H9 (cell line): ENCODE measurements at regions not wholly inside any gene's neighbourhood (a gene's known extent, or its start where the extent isn't known, plus 50 kb on each side); places are given as distances from the start of the nearest gene placed in this dataset.
"Not testable (repeated sequence)": the region's sequence is repeated elsewhere in the genome, so short reads cannot be mapped to it uniquely, and the experiment has no call there.

Experiments used
- DNase-seq: peaks from one replicate; pipeline ENCODE4 v3.0.0-alpha.2; 2017
- H2AFZ ChIP-seq: one replicate; pipeline ENCODE4 v1.6.1; 2013; ENCODE audit warnings: mild to moderate bottlenecking, low read length, control low read depth, moderate library complexity
- H2AK5ac ChIP-seq: 2 replicates; pipeline ENCODE4 v1.6.1; 2013; ENCODE audit warnings: low read length, control low read depth, mixed read lengths; ENCODE audit not compliant: insufficient read length
- H2BK120ac ChIP-seq: one replicate; pipeline ENCODE4 v1.6.1; 2013; ENCODE audit warnings: low read depth, mild to moderate bottlenecking, low read length, control low read depth, inconsistent platforms; ENCODE audit not compliant: poor library complexity, severe bottlenecking
- H2BK12ac ChIP-seq: 2 replicates; pipeline ENCODE4 v1.6.1; 2013; ENCODE audit warnings: low read length, control low read depth, mixed read lengths, low read depth; ENCODE audit not compliant: insufficient read length
- H2BK15ac ChIP-seq: 2 replicates; pipeline ENCODE4 v1.6.1; 2013; ENCODE audit warnings: low read depth, low read length, control low read depth
- H2BK20ac ChIP-seq: one replicate; pipeline ENCODE4 v1.6.1; 2013; ENCODE audit warnings: low read depth, mild to moderate bottlenecking, low read length, control low read depth, inconsistent platforms; ENCODE audit not compliant: poor library complexity, severe bottlenecking
- H2BK5ac ChIP-seq: 2 replicates; pipeline ENCODE4 v1.6.1; 2013; ENCODE audit warnings: low read length, control low read depth, mixed read lengths; ENCODE audit not compliant: insufficient read length
- H3K14ac ChIP-seq: 2 replicates; pipeline ENCODE4 v1.6.1; 2013; ENCODE audit warnings: low read length, control low read depth; ENCODE audit not compliant: insufficient read depth
- H3K18ac ChIP-seq: 2 replicates; pipeline ENCODE4 v1.6.1; 2013; ENCODE audit warnings: low read depth, mild to moderate bottlenecking, mixed read lengths, low read length, control low read depth; ENCODE audit not compliant: insufficient read length
- H3K23ac ChIP-seq: 2 replicates; pipeline ENCODE4 v1.6.1; 2013; ENCODE audit warnings: low read length, control low read depth, mixed read lengths, low read depth; ENCODE audit not compliant: insufficient read length
- H3K23me2 ChIP-seq: 2 replicates; pipeline ENCODE4 v1.6.1; 2013; ENCODE audit warnings: low read depth, mild to moderate bottlenecking, mixed read lengths, low read length, control low read depth; ENCODE audit not compliant: insufficient read length, poor library complexity, severe bottlenecking
- H3K27ac ChIP-seq: 2 replicates; pipeline ENCODE4 v1.5.1; 2013; ENCODE audit warnings: low read length, control low read depth, mixed read lengths, low read depth; ENCODE audit not compliant: insufficient read length
- H3K27me3 ChIP-seq: 2 replicates; pipeline ENCODE4 v1.6.1; 2013; ENCODE audit warnings: low read length, control low read depth, inconsistent platforms; ENCODE audit not compliant: insufficient read depth
- H3K4ac ChIP-seq: 2 replicates; pipeline ENCODE4 v1.6.1; 2013; ENCODE audit warnings: low read depth, mild to moderate bottlenecking, control low read depth, inconsistent platforms, low read length, moderate library complexity
- H3K4me1 ChIP-seq: 2 replicates; pipeline ENCODE4 v1.6.1; 2013; ENCODE audit warnings: low read length, control low read depth, inconsistent platforms; ENCODE audit not compliant: insufficient read depth
- H3K4me2 ChIP-seq: 2 replicates; pipeline ENCODE4 v1.6.1; 2013; ENCODE audit warnings: low read length, control low read depth, mixed read lengths; ENCODE audit not compliant: insufficient read length, insufficient read depth
- H3K56ac ChIP-seq: 2 replicates; pipeline ENCODE4 v1.6.1; 2013; ENCODE audit warnings: low read depth, mild to moderate bottlenecking, mixed read lengths, low read length, control low read depth; ENCODE audit not compliant: insufficient read length
- H3K79me1 ChIP-seq: 2 replicates; pipeline ENCODE4 v1.6.1; 2013; ENCODE audit warnings: low read depth, mild to moderate bottlenecking, moderate library complexity, low read length, control low read depth, inconsistent platforms; ENCODE audit not compliant: insufficient read depth, poor library complexity, severe bottlenecking
- H3K79me2 ChIP-seq: 2 replicates; pipeline ENCODE4 v1.6.1; 2013; ENCODE audit warnings: low read length, control low read depth, inconsistent platforms; ENCODE audit not compliant: insufficient read depth
- H3K9ac ChIP-seq: 2 replicates; pipeline ENCODE4 v1.6.1; 2013; ENCODE audit warnings: low read length, control low read depth, mixed read lengths; ENCODE audit not compliant: insufficient read length; ENCODE audit errors: extremely low read depth
- H3K9me3 ChIP-seq: one replicate; pipeline ENCODE4 v1.6.1; 2013; ENCODE audit warnings: low read depth, low read length, inconsistent platforms; ENCODE audit not compliant: control insufficient read depth
- H3T11ph ChIP-seq: one replicate; pipeline ENCODE4 v1.6.1; 2013; ENCODE audit warnings: mild to moderate bottlenecking, low read length, control low read depth, inconsistent platforms
- H4K20me1 ChIP-seq: one replicate; pipeline ENCODE4 v1.6.1; 2013; ENCODE audit not compliant: control insufficient read depth, insufficient read length, insufficient read depth
- H4K5ac ChIP-seq: 2 replicates; pipeline ENCODE4 v1.6.1; 2013; ENCODE audit warnings: low read depth, mild to moderate bottlenecking, mixed read lengths, low read length, control low read depth; ENCODE audit not compliant: insufficient read length
- H4K8ac ChIP-seq: replicated peaks from 2 replicates; pipeline ENCODE4 v1.6.1; 2013; ENCODE audit warnings: low read length, control low read depth, mixed read lengths, low read depth; ENCODE audit not compliant: insufficient read length
- H4K91ac ChIP-seq: 2 replicates; pipeline ENCODE4 v1.6.1; 2013; ENCODE audit warnings: low read depth, mild to moderate bottlenecking, moderate library complexity, mixed read lengths, low read length, control low read depth; ENCODE audit not compliant: insufficient read length
- H3K27ac Mint-ChIP-seq, 3 experiments: 2 replicates in 2 of 3; 3 replicates in 1 of 3; pipeline ENCODE4 v1.8.0; 2020 to 2021; ENCODE audit warnings: mixed read lengths in 3 of 3, mild to moderate bottlenecking in 1 of 3, moderate library complexity in 1 of 3
- H3K27me3 Mint-ChIP-seq: 2 replicates; pipeline ENCODE4 v1.8.0; 2021; ENCODE audit warnings: low read depth, mild to moderate bottlenecking, moderate library complexity, mixed read lengths
- H3K36me3 Mint-ChIP-seq, 3 experiments: 2 replicates in 2 of 3; 3 replicates in 1 of 3; pipeline ENCODE4 v1.8.0; 2020 to 2021; ENCODE audit warnings: low read depth in 3 of 3, mixed read lengths in 3 of 3; ENCODE audit not compliant: insufficient read depth in 1 of 3
- H3K4me1 Mint-ChIP-seq, 2 experiments: 2 replicates each; pipeline ENCODE4 v1.8.0; 2020; ENCODE audit warnings: mixed read lengths in 2 of 2
- H3K4me3 Mint-ChIP-seq, 2 experiments: 2 replicates in 1 of 2; 3 replicates in 1 of 2; pipeline ENCODE4 v1.8.0; 2020 to 2021; ENCODE audit warnings: mild to moderate bottlenecking in 2 of 2, mixed read lengths in 2 of 2, moderate library complexity in 1 of 2
- H3K9me3 Mint-ChIP-seq, 2 experiments: 2 replicates in 1 of 2; 3 replicates in 1 of 2; pipeline ENCODE4 v1.8.0; 2020; ENCODE audit warnings: mild to moderate bottlenecking in 2 of 2, mixed read lengths in 2 of 2, moderate library complexity in 1 of 2
- whole genome bisulfite sequencing: extraction: QIAGEN DNeasy Blood & Tissue Kit; methylation state at CpG from one replicate; pipeline ENCODE4 v1.1.7; 2013; ENCODE audit warnings: missing lambda C conversion rate, low lambda C conversion rate, mixed read lengths; ENCODE audit not compliant: insufficient read length; ENCODE audit errors: extremely low coverage; 5-methylcytosine and 5-hydroxymethylcytosine counted together
- TF ChIP-seq, protein P1 (sequence below): fragments of 200-600 bp; sonication (generic); conservative IDR thresholded peaks from 3 replicates; pipeline ENCODE4 v1.8.0; 2021; ENCODE audit warnings: antibody characterized with exemption, mild to moderate bottlenecking

DNA sequence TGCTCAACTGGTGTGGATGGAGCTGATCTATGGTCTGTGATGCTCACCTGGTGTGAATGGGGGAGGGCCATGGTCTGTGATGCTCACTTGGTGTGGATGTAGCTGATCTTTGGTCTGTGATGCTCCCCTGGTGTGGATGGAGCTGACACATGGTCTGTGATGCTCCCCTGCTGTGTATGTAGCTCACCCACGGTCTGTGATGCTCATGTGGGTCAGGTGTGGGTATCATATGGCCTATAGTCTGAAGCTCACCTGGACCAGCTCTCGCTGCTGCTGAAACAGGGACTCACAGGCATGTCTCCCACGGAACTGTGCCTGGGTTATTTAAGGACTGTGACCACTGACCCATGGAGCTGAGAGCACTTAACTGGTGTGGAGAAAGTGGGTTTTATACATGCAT, 109.7 kb downstream of the CRLF2 start:
- TF ChIP-seq, protein P1, sequence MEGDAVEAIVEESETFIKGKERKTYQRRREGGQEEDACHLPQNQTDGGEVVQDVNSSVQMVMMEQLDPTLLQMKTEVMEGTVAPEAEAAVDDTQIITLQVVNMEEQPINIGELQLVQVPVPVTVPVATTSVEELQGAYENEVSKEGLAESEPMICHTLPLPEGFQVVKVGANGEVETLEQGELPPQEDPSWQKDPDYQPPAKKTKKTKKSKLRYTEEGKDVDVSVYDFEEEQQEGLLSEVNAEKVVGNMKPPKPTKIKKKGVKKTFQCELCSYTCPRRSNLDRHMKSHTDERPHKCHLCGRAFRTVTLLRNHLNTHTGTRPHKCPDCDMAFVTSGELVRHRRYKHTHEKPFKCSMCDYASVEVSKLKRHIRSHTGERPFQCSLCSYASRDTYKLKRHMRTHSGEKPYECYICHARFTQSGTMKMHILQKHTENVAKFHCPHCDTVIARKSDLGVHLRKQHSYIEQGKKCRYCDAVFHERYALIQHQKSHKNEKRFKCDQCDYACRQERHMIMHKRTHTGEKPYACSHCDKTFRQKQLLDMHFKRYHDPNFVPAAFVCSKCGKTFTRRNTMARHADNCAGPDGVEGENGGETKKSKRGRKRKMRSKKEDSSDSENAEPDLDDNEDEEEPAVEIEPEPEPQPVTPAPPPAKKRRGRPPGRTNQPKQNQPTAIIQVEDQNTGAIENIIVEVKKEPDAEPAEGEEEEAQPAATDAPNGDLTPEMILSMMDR: no peak
- H3T11ph ChIP-seq: no peak overlapping the region
- no CpG with 5 or more reads among the region's 3 CpGs for WGBS
- H3K23me2 ChIP-seq: no peaks in the 10 kb centered on the region
- H3K9me3 Mint-ChIP-seq: peaks cover 9% of the 10 kb centered on the region in 2 experiments
- H2AFZ ChIP-seq: no peak overlapping the region
- no peaks in the 10 kb centered on the region for H3K79me2 ChIP-seq
- H3K27me3 Mint-ChIP-seq: peaks cover 42% of the 10 kb centered on the region
- H3K14ac ChIP-seq: no peak overlapping the region
- H3K27ac ChIP-seq: no peak overlapping the region
- peaks cover 3% of the 10 kb centered on the region; the same call in 1 of the 2 replicates for H3K27me3 ChIP-seq
- no peaks in the 10 kb centered on the region for H3K79me1 ChIP-seq
- no peak overlapping the region for H2BK5ac ChIP-seq
- H3K9ac ChIP-seq: no peak overlapping the region
- H3K4ac ChIP-seq: no peak overlapping the region
- no peak for DNase-seq
- no peak overlapping the region for H3K56ac ChIP-seq
- H2BK20ac ChIP-seq: no peak overlapping the region
- no peak overlapping the region for H2BK120ac ChIP-seq
- H3K23ac ChIP-seq: no peak overlapping the region
- no peak overlapping the region for H3K4me3 Mint-ChIP-seq
- peaks cover 3% of the 10 kb centered on the region; the same call in 1 of the 2 replicates for H3K4me1 ChIP-seq
- no peaks in the 10 kb centered on the region for H3K9me3 ChIP-seq
- H3K27ac Mint-ChIP-seq: no peak overlapping the region
- no peaks in the 10 kb centered on the region; a peak in 1 of 7 replicates for H3K36me3 Mint-ChIP-seq
- H4K8ac ChIP-seq: no peak overlapping the region
- H3K4me2 ChIP-seq: no peak overlapping the region
- no peak overlapping the region for H2BK15ac ChIP-seq
- no peak overlapping the region for H4K91ac ChIP-seq
- no peak overlapping the region for H3K18ac ChIP-seq
- H2AK5ac ChIP-seq: no peak overlapping the region
- H4K20me1 ChIP-seq: no peaks in the 10 kb centered on the region
- H2BK12ac ChIP-seq: no peak overlapping the region
- no peak overlapping the region for H4K5ac ChIP-seq
- peaks cover 20 to 25% of the 10 kb centered on the region in 2 experiments for H3K4me1 Mint-ChIP-seq

DNA sequence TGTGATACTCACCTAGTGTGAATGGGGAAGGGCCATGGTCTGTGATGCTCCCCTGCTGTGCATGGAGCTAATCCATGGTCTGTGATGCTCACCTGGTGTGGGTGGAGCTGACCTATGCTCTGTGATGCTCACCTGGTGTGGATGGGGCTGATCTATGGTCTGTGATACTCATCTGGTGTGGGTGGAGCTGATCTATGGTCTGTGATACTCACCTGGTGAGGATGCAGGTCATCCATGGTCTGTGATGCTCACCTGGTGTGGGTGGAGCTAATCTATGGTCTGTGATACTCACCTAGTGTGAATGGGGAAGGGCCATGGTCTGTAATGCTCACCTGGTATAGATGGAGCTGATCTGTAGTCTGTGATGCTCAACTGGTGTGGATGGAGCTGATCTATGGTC, 110.2 kb downstream of the CRLF2 start:
- H3K36me3 Mint-ChIP-seq, H3K14ac ChIP-seq, H4K8ac ChIP-seq: not testable (repeated sequence)

More for the DNA sequence above, 110.2 kb downstream of the CRLF2 start:
- not testable (repeated sequence) for H3K23me2 ChIP-seq, H3K27ac ChIP-seq, H3K79me2 ChIP-seq, H3K23ac ChIP-seq, H2BK12ac ChIP-seq, H4K20me1 ChIP-seq, H3K9ac ChIP-seq, DNase-seq, H3K18ac ChIP-seq, H4K5ac ChIP-seq, H3K4me3 Mint-ChIP-seq, H3K27ac Mint-ChIP-seq, H3K4ac ChIP-seq, H3K4me1 ChIP-seq, H3T11ph ChIP-seq, H4K91ac ChIP-seq, H2AK5ac ChIP-seq, H3K79me1 ChIP-seq, H2BK20ac ChIP-seq, H2BK120ac ChIP-seq, H3K27me3 ChIP-seq, H2BK15ac ChIP-seq, H2AFZ ChIP-seq, H3K56ac ChIP-seq, H2BK5ac ChIP-seq, H3K4me2 ChIP-seq, H3K9me3 ChIP-seq
- peaks cover 14 to 15% of the 10 kb centered on the region in 2 experiments for H3K9me3 Mint-ChIP-seq
- H3K27me3 Mint-ChIP-seq: peaks cover 36% of the 10 kb centered on the region
- peaks cover 16 to 20% of the 10 kb centered on the region in 2 experiments for H3K4me1 Mint-ChIP-seq
